ENCODE measurements at regions not wholly inside any gene's neighbourhood (a gene's known extent, or its start where the extent isn't known, plus 50 kb on each side); places are given as distances from the start of the nearest gene placed in this dataset.
"Not testable (repeated sequence)": the region's sequence is repeated elsewhere in the genome, so short reads cannot be mapped to it uniquely, and the experiment has no call there.

- TF ChIP-seq TOX (CRISPR knock-in tag; IDR thresholded peaks at IDR 0.05; ENCODE audit: borderline replicate concordance); CREB5 (CRISPR knock-in tag; IDR thresholded peaks at IDR 0.05; ENCODE audit: low read depth): not testable (repeated sequence)
Measured at GRCh38 chr22:16388127-16388526, 204.5 kb downstream of the CCT8L2 start.

All from SK-N-SH treated with all-trans-retinoic acid at 6 μM for 48 hours (cell line).